GM19452 (cell line): ENCODE measurements at regions not wholly inside any gene's neighbourhood (a gene's known extent, or its start where the extent isn't known, plus 50 kb on each side); places are given as distances from the start of the nearest gene placed in this dataset.

ENCODE experiments used
- ATAC-seq: cut with Tn5 transposase; IDR thresholded peaks from one replicate; pipeline ENCODE4 v1.9.1; 2021; ENCODE audit not compliant: unreplicated experiment

GRCh38 chr4:104942990-104943743, 203.5 kb upstream of the TET2 start:
- ATAC-seq, result no peak

- no peak for ATAC-seq
These were observed 202.1 kb upstream of the TET2 start for GRCh38 chr4:104944596-104944995.

- ATAC-seq, result peak; percentile 42
These were observed 182.1 kb upstream of the TET2 start for GRCh38 chr4:104964410-104965175.

GRCh38 chr4:104966349-104967033, 180.2 kb upstream of the TET2 start:
- peak; percentile 97 for ATAC-seq

- peak; percentile 17 for ATAC-seq
These were observed 179.7 kb upstream of the TET2 start for GRCh38 chr4:104967034-104967401.

GRCh38 chr4:104969394-104970082, 177.1 kb upstream of the TET2 start:
- ATAC-seq, result no peak

GRCh38 chr4:104971462-104971861, 175.2 kb upstream of the TET2 start:
- ATAC-seq, result no peak

- no peak for ATAC-seq
These were observed 173.0 kb upstream of the TET2 start for GRCh38 chr4:104973708-104974107.

- ATAC-seq, result peak; percentile 6
These were observed 171.1 kb upstream of the TET2 start for GRCh38 chr4:104975617-104976016.

GRCh38 chr4:104976262-104976661, 170.4 kb upstream of the TET2 start:
- ATAC-seq, result peak; percentile 50

GRCh38 chr4:104979083-104979760, 167.5 kb upstream of the TET2 start:
- ATAC-seq, result no peak

- ATAC-seq, result no peak
These were observed 163.0 kb upstream of the TET2 start for GRCh38 chr4:104983615-104984179.

GRCh38 chr4:104986306-104986705, 160.4 kb upstream of the TET2 start:
- ATAC-seq, result no peak

GRCh38 chr4:104989371-104989770, 157.3 kb upstream of the TET2 start:
- no peak for ATAC-seq

GRCh38 chr4:105002278-105002677, 144.4 kb upstream of the TET2 start:
- no peak for ATAC-seq

GRCh38 chr4:105014234-105014633, 132.4 kb upstream of the TET2 start:
- ATAC-seq, result no peak

GRCh38 chr4:105014635-105015034, 132.0 kb upstream of the TET2 start:
- no peak for ATAC-seq

- ATAC-seq, result no peak
These were observed 130.9 kb upstream of the TET2 start for GRCh38 chr4:105015750-105016149.

GRCh38 chr4:105022811-105023667, 123.6 kb upstream of the TET2 start:
- ATAC-seq, result no peak
